ENCODE measurements at regions not wholly inside any gene's neighbourhood (a gene's known extent, or its start where the extent isn't known, plus 50 kb on each side); places are given as distances from the start of the nearest gene placed in this dataset.

DNA sequence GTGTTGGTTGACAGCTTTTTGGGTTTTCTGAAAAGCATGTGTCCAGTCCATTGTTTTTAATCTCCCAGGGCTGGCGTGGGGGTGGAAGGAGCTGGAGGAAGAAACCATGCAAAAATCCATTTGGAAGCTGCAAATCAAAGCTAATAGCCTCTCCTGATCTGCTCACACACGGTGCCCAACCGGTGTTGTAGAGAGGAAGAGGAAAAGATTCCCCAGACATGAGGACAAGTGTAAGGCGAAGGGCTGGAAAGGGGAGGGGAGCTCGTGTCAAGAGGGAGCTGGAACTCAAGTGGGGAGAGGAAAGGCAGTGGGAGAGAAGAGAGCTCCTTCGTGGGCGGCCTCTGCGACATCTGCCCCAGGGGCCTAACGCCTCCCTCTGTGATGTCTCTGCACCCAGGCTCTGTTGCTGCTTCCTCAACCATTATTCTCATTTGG, 112.3 kb upstream of the IRF2BP2 start (continued):
- TF ChIP-seq SIX5 (IDR thresholded peaks at IDR 0.05; ENCODE audit: borderline replicate concordance in 1 of 2, insufficient read depth in 1 of 2, low read depth in 1 of 2, low read length in 2 of 2) (no peak), BACH1 (tag; IDR thresholded peaks at IDR 0.05) (peak; percentile 12; the same call in 1 of the 2 replicates), POLR3A (IDR thresholded peaks at IDR 0.05; ENCODE audit: borderline replicate concordance, extremely low read depth, insufficient read depth, insufficient read length) (no peak), E2F3 (CRISPR knock-in tag; IDR thresholded peaks at IDR 0.05) (0 out of 2 replicates have a peak, but pooled peaks have one; percentile 18), SMAD3 (CRISPR knock-in tag; conservative IDR thresholded peaks at IDR 0.05) (no peak), CBX5 (IDR thresholded peaks at IDR 0.05; ENCODE audit: borderline replicate concordance, low read depth) (no peak), JUND (IDR thresholded peaks at IDR 0.05; ENCODE audit: borderline replicate concordance, low read depth, low read length) (no peak), JUND (tag; IDR thresholded peaks at IDR 0.05; ENCODE audit: borderline replicate concordance, low read depth, low read length) (no peak), RBM15 (IDR thresholded peaks at IDR 0.05; ENCODE audit: insufficient read depth, low read length) (no peak), ARHGAP35 (IDR thresholded peaks at IDR 0.05; ENCODE audit: partially characterized antibody) (no peak), MCM3 (IDR thresholded peaks at IDR 0.05) (no peak), ZNF24 (IDR thresholded peaks at IDR 0.05) (no peak)
- TF ChIP-seq, protein P1, sequence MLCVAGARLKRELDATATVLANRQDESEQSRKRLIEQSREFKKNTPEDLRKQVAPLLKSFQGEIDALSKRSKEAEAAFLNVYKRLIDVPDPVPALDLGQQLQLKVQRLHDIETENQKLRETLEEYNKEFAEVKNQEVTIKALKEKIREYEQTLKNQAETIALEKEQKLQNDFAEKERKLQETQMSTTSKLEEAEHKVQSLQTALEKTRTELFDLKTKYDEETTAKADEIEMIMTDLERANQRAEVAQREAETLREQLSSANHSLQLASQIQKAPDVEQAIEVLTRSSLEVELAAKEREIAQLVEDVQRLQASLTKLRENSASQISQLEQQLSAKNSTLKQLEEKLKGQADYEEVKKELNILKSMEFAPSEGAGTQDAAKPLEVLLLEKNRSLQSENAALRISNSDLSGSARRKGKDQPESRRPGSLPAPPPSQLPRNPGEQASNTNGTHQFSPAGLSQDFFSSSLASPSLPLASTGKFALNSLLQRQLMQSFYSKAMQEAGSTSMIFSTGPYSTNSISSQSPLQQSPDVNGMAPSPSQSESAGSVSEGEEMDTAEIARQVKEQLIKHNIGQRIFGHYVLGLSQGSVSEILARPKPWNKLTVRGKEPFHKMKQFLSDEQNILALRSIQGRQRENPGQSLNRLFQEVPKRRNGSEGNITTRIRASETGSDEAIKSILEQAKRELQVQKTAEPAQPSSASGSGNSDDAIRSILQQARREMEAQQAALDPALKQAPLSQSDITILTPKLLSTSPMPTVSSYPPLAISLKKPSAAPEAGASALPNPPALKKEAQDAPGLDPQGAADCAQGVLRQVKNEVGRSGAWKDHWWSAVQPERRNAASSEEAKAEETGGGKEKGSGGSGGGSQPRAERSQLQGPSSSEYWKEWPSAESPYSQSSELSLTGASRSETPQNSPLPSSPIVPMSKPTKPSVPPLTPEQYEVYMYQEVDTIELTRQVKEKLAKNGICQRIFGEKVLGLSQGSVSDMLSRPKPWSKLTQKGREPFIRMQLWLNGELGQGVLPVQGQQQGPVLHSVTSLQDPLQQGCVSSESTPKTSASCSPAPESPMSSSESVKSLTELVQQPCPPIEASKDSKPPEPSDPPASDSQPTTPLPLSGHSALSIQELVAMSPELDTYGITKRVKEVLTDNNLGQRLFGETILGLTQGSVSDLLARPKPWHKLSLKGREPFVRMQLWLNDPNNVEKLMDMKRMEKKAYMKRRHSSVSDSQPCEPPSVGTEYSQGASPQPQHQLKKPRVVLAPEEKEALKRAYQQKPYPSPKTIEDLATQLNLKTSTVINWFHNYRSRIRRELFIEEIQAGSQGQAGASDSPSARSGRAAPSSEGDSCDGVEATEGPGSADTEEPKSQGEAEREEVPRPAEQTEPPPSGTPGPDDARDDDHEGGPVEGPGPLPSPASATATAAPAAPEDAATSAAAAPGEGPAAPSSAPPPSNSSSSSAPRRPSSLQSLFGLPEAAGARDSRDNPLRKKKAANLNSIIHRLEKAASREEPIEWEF (CRISPR knock-in tag; IDR thresholded peaks at IDR 0.05): no peak
- TF ChIP-seq, protein P2, sequence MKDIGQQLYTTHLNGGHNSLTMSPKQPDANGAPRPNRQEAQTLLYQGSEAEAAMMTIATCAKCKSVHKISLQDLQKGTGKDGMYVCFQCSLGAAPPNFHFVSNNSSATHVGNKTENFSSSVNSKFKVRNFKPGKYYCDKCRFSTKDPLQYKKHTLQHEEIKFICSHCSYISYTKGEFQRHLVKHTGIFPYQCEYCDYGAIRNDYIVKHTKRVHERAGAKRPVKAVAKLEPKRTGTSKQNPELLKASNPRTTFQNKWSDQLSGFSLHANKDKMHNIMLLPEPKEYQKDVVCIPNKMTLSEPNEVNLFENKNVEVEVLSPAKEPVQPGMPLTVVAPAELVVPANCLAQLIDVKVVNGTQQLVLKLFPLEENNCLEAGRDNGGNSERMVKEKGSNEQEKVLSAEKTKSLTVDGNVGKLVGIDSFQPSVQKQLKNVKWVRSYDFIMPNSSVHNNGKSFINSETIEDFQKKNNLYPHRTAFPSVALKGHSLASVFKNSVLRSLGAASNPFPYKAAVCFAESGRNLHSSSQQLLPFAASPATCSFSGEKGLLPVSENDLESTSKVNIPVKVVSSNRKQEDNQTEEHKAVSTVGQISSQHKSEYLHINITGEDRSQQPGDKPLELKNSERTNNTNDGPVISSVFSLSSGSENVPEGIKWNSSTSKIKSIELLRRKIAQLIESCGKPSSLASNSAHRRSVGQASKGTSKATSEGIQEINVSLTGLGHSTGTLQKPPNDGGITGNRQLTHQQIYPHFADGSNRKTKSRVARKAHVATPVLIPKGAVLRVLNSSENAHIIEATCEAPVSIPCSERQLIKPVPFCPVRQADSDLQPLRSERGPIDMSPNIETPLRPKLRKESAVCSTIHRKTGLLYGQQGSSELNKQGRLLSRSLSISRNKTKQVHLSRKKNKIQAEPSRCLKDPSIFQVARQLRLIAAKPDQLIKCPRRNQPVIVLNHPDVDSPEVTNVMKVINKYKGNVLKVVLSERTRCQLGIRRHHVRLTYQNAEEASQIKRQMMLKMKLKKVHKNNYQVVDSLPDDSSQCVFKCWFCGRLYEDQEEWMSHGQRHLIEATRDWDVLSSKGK (CRISPR knock-in tag; IDR thresholded peaks at IDR 0.05): no peak
- TF ChIP-seq, protein P3, sequence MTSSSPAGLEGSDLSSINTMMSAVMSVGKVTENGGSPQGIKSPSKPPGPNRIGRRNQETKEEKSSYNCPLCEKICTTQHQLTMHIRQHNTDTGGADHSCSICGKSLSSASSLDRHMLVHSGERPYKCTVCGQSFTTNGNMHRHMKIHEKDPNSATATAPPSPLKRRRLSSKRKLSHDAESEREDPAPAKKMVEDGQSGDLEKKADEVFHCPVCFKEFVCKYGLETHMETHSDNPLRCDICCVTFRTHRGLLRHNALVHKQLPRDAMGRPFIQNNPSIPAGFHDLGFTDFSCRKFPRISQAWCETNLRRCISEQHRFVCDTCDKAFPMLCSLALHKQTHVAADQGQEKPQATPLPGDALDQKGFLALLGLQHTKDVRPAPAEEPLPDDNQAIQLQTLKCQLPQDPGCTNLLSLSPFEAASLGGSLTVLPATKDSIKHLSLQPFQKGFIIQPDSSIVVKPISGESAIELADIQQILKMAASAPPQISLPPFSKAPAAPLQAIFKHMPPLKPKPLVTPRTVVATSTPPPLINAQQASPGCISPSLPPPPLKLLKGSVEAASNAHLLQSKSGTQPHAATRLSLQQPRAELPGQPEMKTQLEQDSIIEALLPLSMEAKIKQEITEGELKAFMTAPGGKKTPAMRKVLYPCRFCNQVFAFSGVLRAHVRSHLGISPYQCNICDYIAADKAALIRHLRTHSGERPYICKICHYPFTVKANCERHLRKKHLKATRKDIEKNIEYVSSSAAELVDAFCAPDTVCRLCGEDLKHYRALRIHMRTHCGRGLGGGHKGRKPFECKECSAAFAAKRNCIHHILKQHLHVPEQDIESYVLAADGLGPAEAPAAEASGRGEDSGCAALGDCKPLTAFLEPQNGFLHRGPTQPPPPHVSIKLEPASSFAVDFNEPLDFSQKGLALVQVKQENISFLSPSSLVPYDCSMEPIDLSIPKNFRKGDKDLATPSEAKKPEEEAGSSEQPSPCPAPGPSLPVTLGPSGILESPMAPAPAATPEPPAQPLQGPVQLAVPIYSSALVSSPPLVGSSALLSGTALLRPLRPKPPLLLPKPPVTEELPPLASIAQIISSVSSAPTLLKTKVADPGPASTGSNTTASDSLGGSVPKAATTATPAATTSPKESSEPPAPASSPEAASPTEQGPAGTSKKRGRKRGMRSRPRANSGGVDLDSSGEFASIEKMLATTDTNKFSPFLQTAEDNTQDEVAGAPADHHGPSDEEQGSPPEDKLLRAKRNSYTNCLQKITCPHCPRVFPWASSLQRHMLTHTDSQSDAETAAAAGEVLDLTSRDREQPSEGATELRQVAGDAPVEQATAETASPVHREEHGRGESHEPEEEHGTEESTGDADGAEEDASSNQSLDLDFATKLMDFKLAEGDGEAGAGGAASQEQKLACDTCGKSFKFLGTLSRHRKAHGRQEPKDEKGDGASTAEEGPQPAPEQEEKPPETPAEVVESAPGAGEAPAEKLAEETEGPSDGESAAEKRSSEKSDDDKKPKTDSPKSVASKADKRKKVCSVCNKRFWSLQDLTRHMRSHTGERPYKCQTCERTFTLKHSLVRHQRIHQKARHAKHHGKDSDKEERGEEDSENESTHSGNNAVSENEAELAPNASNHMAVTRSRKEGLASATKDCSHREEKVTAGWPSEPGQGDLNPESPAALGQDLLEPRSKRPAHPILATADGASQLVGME (CRISPR knock-in tag; IDR thresholded peaks at IDR 0.05): no peak

All from K562 (cell line).